Brain microvascular endothelial cell (primary cell): ENCODE measurements at regions not wholly inside any gene's neighbourhood (a gene's known extent, or its start where the extent isn't known, plus 50 kb on each side); places are given as distances from the start of the nearest gene placed in this dataset.

Source experiments
- DNase-seq: peaks from one replicate; pipeline ENCODE4 v3.0.0-alpha.2; 2020
- H3K27ac ChIP-seq: fragments of 250-450 bp; sonication (Bioruptor Pico); 2 replicates; pipeline ENCODE4 v1.5.1; 2020; ENCODE audit warnings: mild to moderate bottlenecking, moderate library complexity
- H3K27me3 ChIP-seq: fragments of 250-450 bp; sonication (Bioruptor Pico); replicated peaks from 2 replicates; pipeline ENCODE4 v1.5.1; 2020; ENCODE audit warnings: mild to moderate bottlenecking
- H3K36me3 ChIP-seq: fragments of 250-450 bp; sonication (Bioruptor Pico); replicated peaks from 2 replicates; pipeline ENCODE4 v1.5.1; 2020; ENCODE audit warnings: mild to moderate bottlenecking
- H3K4me3 ChIP-seq: 2 replicates; pipeline ENCODE4 v1.5.1; 2011; ENCODE audit warnings: low read depth, mild to moderate bottlenecking, control low read depth, low read length, moderate library complexity
- CTCF ChIP-seq: IDR thresholded peaks from 2 replicates; pipeline ENCODE4 v1.5.1; 2011; ENCODE audit warnings: low read depth, mild to moderate bottlenecking, moderate library complexity, low read length, control low read depth, inconsistent platforms; ENCODE audit errors: missing control alignments
- in situ Hi-C: cut with HindIII; loops from 2 replicates; pipeline ENCODE4 v1.10.0; 2017; ENCODE audit warnings: low sequenced_read_pairs, low pct_ligation_motif_present

GRCh38 chr2:236360496-236360895, 96.3 kb upstream of the ASB18 start:
- TF ChIP-seq CTCF = no peak
- DNase-seq = no peak
- Histone ChIP-seq H3K27ac (no peak overlapping the region), H3K4me3 (no peak overlapping the region), H3K27me3 (no peaks in the 10 kb centered on the region), H3K36me3 (no peaks in the 10 kb centered on the region)
- in situ Hi-C loops = no loop called here

GRCh38 chr2:236363711-236364277, 99.6 kb upstream of the ASB18 start:
- no peak for DNase-seq
- in situ Hi-C loops = no loop called here
- Histone ChIP-seq H3K27me3 (no peaks in the 10 kb centered on the region), H3K36me3 (no peaks in the 10 kb centered on the region), H3K27ac (no peak overlapping the region), H3K4me3 (no peak overlapping the region)
- no peak for TF ChIP-seq CTCF

GRCh38 chr2:236365258-236366048, 101.2 kb upstream of the ASB18 start:
- no peaks in the 10 kb centered on the region for H3K27me3 ChIP-seq
- H3K36me3 ChIP-seq = no peaks in the 10 kb centered on the region
- in situ Hi-C loops = no loop called here
- TF ChIP-seq CTCF = no peak
- DNase-seq = no peak
- no peak overlapping the region for H3K4me3 ChIP-seq
- no peak overlapping the region for H3K27ac ChIP-seq

- Histone ChIP-seq H3K36me3 (no peaks in the 10 kb centered on the region), H3K27ac (no peak overlapping the region), H3K27me3 (no peaks in the 10 kb centered on the region), H3K4me3 (no peak overlapping the region)
- in situ Hi-C loops = no loop called here
- no peak for TF ChIP-seq CTCF
- no peak for DNase-seq
Measured at GRCh38 chr2:236366049-236366387, 101.8 kb upstream of the ASB18 start.

- Histone ChIP-seq H3K36me3 (no peaks in the 10 kb centered on the region), H3K27ac (no peak overlapping the region)
- in situ Hi-C loops = no loop called here
Measured at GRCh38 chr2:236366397-236366796, 102.2 kb upstream of the ASB18 start.

More at GRCh38 chr2:236366397-236366796, 102.2 kb upstream of the ASB18 start:
- no peak overlapping the region for H3K4me3 ChIP-seq
- H3K27me3 ChIP-seq = no peaks in the 10 kb centered on the region
- TF ChIP-seq CTCF = no peak
- DNase-seq = no peak
